K562 (cell line): ENCODE measurements at regions not wholly inside any gene's neighbourhood (a gene's known extent, or its start where the extent isn't known, plus 50 kb on each side); places are given as distances from the start of the nearest gene placed in this dataset.

Source experiments
- ATAC-seq: fragments of 200-7000 bp; cut with Tn5 transposase; 3 replicates; pipeline ENCODE4 v1.9.1; 2020; ENCODE audit warnings: moderate library complexity
- BruUV-seq: library from RNA; stranded (reverse); fragments of 400-500 nt; replicated peaks from 2 replicates; lab custom pipeline; 2021; lab: Mats Ljungman, UMichigan
- CTCF ChIA-PET: fragments of 300-600 bp; formaldehyde crosslinking; extraction: SDS; loops from one replicate; lab custom pipeline; 2021; ENCODE audit warnings: low intra/inter-chr PET ratio; lab: Yijun Ruan, JAX
- POLR2A ChIA-PET: fragments of 300-600, 350-650 bp; sonication (Branson Sonifier 250); formaldehyde crosslinking; extraction: SDS; loops from one replicate; lab custom pipeline; 2021; ENCODE audit warnings: antibody characterized with exemption, inconsistent platforms; lab: Yijun Ruan, JAX
- DNase-seq, 4 experiments: peaks; one replicate each; pipeline versions ENCODE4 v3.0.0 to v3.0.0-alpha.2; 2011 to 2018; ENCODE audit warnings: low spot score in 3 of 4, mixed read lengths in 3 of 4; ENCODE audit errors: extremely low read depth in 1 of 4
- FAIRE-seq: peaks from 2 replicates; lab custom pipeline; 2011; peaks lifted over from hg19 to GRCh38; lab: Jason Lieb, UNC
- H2AFZ ChIP-seq: 2 replicates; pipeline ENCODE4 v1.6.0; 2011; ENCODE audit warnings: low read depth, low read length, control low read depth, inconsistent platforms
- H3K27ac ChIP-seq: fragments of 200-600 bp; 3 replicates; pipeline ENCODE4 v1.8.0; 2011; ENCODE audit warnings: low read depth, mild to moderate bottlenecking, control low read depth, inconsistent platforms, low read length, moderate library complexity, mixed read lengths; ENCODE audit errors: extremely low read depth
- H3K27me3 ChIP-seq, 2 experiments: fragments of 300-600 bp in 1 of 2; 2 replicates in 1 of 2; 3 replicates in 1 of 2; pipeline versions ENCODE4 v1.6.0 to v1.8.0; 2011; ENCODE audit warnings: inconsistent platforms in 2 of 2, low read length in 2 of 2, mild to moderate bottlenecking in 1 of 2, mixed read lengths in 1 of 2, moderate library complexity in 1 of 2; ENCODE audit not compliant: control insufficient read depth in 2 of 2, insufficient read depth in 2 of 2
- H3K36me3 ChIP-seq: fragments of 300-600 bp; 3 replicates; pipeline ENCODE4 v1.8.0; 2011; ENCODE audit warnings: mild to moderate bottlenecking, low read length, inconsistent platforms; ENCODE audit not compliant: control insufficient read depth, insufficient read depth
- H3K4me1 ChIP-seq, 2 experiments: fragments of 200-600 bp in 1 of 2; replicated peaks in 1 of 2; 2 replicates in 1 of 2; 3 replicates in 1 of 2; pipeline versions ENCODE4 v1.5.1 to v1.8.0; 2011; ENCODE audit warnings: inconsistent platforms in 2 of 2, low read length in 2 of 2, mild to moderate bottlenecking in 1 of 2, mixed read lengths in 1 of 2, moderate library complexity in 1 of 2; ENCODE audit not compliant: control insufficient read depth in 2 of 2, insufficient read depth in 2 of 2
- H3K4me2 ChIP-seq: 2 replicates; pipeline ENCODE4 v1.6.1; 2011; ENCODE audit warnings: low read length, control low read depth, inconsistent platforms, mixed read lengths; ENCODE audit not compliant: insufficient read depth
- H3K4me3 ChIP-seq: fragments of 200-600 bp; sonication (generic), shearing (Covaris generic); 2 replicates; pipeline ENCODE4 v1.5.1; 2016; ENCODE audit warnings: control low read depth, inconsistent platforms
- H3K79me2 ChIP-seq: fragments of 200-600 bp; 3 replicates; pipeline ENCODE4 v1.8.0; 2011; ENCODE audit warnings: low read length, inconsistent platforms; ENCODE audit not compliant: control insufficient read depth, insufficient read depth
- H3K9ac ChIP-seq, 2 experiments: 2 replicates each; pipeline versions ENCODE4 v1.6.0 to v1.6.1; 2011; ENCODE audit warnings: low read depth in 2 of 2, low read length in 2 of 2, control low read depth in 1 of 2, inconsistent platforms in 1 of 2, mild to moderate bottlenecking in 1 of 2, mixed read lengths in 1 of 2; ENCODE audit not compliant: insufficient read depth in 1 of 2
- H3K9me1 ChIP-seq: one replicate; pipeline ENCODE4 v1.6.0; 2011; ENCODE audit warnings: inconsistent platforms, mild to moderate bottlenecking, low read length, moderate library complexity; ENCODE audit not compliant: control insufficient read depth, insufficient read depth
- H3K9me3 ChIP-seq: replicated peaks from 2 replicates; pipeline ENCODE4 v1.5.1; 2011; ENCODE audit warnings: low read depth, low read length, inconsistent platforms; ENCODE audit not compliant: control insufficient read depth, insufficient read depth
- H4K20me1 ChIP-seq: replicated peaks from 2 replicates; pipeline ENCODE4 v1.6.1; 2011; ENCODE audit warnings: low read length, inconsistent platforms, mixed read lengths; ENCODE audit not compliant: control insufficient read depth, insufficient read depth
- ADNP ChIP-seq: fragments of 200-800 bp; sonication (Bioruptor generic); IDR thresholded peaks from 2 replicates; pipeline ENCODE4 v1.6.1; 2016; ENCODE audit warnings: missing genetic modification characterization, missing compliant biosample characterization
- BCOR ChIP-seq: fragments of 450-650 bp; IDR thresholded peaks from 2 replicates; pipeline ENCODE4 v1.6.1; 2016
- HOXB6 ChIP-seq: fragments of 250-450 bp; sonication (Bioruptor Pico); IDR thresholded peaks from 2 replicates; pipeline ENCODE4 v1.5.1; 2022; ENCODE audit warnings: mild to moderate bottlenecking, borderline replicate concordance
- MAFG ChIP-seq: fragments of 450-650 bp; conservative IDR thresholded peaks from 2 replicates; pipeline ENCODE4 v1.6.1; 2016; ENCODE audit warnings: missing genetic modification characterization, missing compliant biosample characterization
- PBX2 ChIP-seq, 2 experiments: IDR thresholded peaks in 1 of 2; conservative IDR thresholded peaks in 1 of 2; 2 replicates each; pipeline ENCODE4 v1.6.1; 2016; ENCODE audit warnings: low read depth in 2 of 2, mild to moderate bottlenecking in 1 of 2, missing compliant biosample characterization in 1 of 2, missing genetic modification characterization in 1 of 2, moderate library complexity in 1 of 2
- RBFOX2 ChIP-seq: fragments of 200-400 bp; formaldehyde crosslinking; IDR thresholded peaks from 2 replicates; pipeline ENCODE4 v1.6.1; 2017; ENCODE audit warnings: low read depth, mild to moderate bottlenecking, low read length, moderate library complexity
- SMAD3 ChIP-seq: fragments of 450-650 bp; formaldehyde crosslinking; conservative IDR thresholded peaks from 2 replicates; pipeline ENCODE4 v1.4.0; 2020; ENCODE audit warnings: mild to moderate bottlenecking
- STAT5A ChIP-seq: IDR thresholded peaks from 2 replicates; pipeline ENCODE4 v1.6.1; 2012; ENCODE audit warnings: low read length, inconsistent platforms, borderline replicate concordance
- ZNF175 ChIP-seq: fragments of 200-800 bp; sonication (Bioruptor generic); IDR thresholded peaks from 2 replicates; pipeline ENCODE4 v1.6.1; 2016; ENCODE audit warnings: low read depth, mild to moderate bottlenecking, missing genetic modification characterization, missing compliant biosample characterization
- ZNF444 ChIP-seq: fragments of 250-450 bp; sonication (Bioruptor Pico); IDR thresholded peaks from 2 replicates; pipeline ENCODE4 v1.4.0; 2020; ENCODE audit warnings: mild to moderate bottlenecking, moderate library complexity
- WGBS: fragments of 100-300 bp; shearing (Covaris generic); methylation state at CpG from one replicate; pipeline ENCODE4 v1.1.6; 2016; ENCODE audit warnings: low coverage, mixed read lengths; ENCODE audit not compliant: insufficient coverage; ENCODE audit errors: missing lambda C conversion rate; 5-methylcytosine and 5-hydroxymethylcytosine counted together
- in situ Hi-C: fragments of 300-500 bp; cut with MboI; formaldehyde crosslinking; loops from 4 replicates; pipeline ENCODE4 v1.15.0; 2018; ENCODE audit warnings: inconsistent platforms, mixed read lengths
- intact Hi-C: fragments of 100-400 bp; cut with micrococcal nuclease; formaldehyde crosslinking; loops from 2 replicates; pipeline ENCODE4 v1.14.2; 2022

GRCh38 chr1:69410457-69410850 lies 157.3 kb upstream of the LRRC7 start:
- intact Hi-C loops (no loop called here), in situ Hi-C loops (no loop called here)
- Histone ChIP-seq H3K36me3 (no peaks in the 10 kb centered on the region), H3K4me3 (no peak overlapping the region), H3K27ac (no peak overlapping the region), H3K9me1 (no peaks in the 10 kb centered on the region), H3K4me2 (no peak overlapping the region), H3K9me3 (no peaks in the 10 kb centered on the region), H3K4me1 (no peaks in the 10 kb centered on the region), H3K9ac (no peak overlapping the region)
- no peak for FAIRE-seq
- ChIA-PET CTCF (no interaction called here), POLR2A (no interaction called here)
- no TSS peak for BruUV-seq
- WGBS, result 3% methylated on average over 3 of the region's 3 CpGs
- TF ChIP-seq SMAD3 (no peak), HOXB6 (CRISPR knock-in tag) (no peak), ZNF444 (no peak)
- TF ChIP-seq, all 486 proteins: peak for 0
- DNase-seq (no peak), ATAC-seq (no peak)
- no peaks in the 10 kb centered on the region for H4K20me1 ChIP-seq
- no peak overlapping the region for H2AFZ ChIP-seq
- H3K79me2 ChIP-seq, result no peaks in the 10 kb centered on the region
- no peaks in the 10 kb centered on the region for H3K27me3 ChIP-seq

GRCh38 chr1:69410893-69411292 lies 156.8 kb upstream of the LRRC7 start:
- Histone ChIP-seq H3K27ac (no peak overlapping the region), H3K27me3 (no peaks in the 10 kb centered on the region), H3K9me1 (no peaks in the 10 kb centered on the region), H3K4me1 (no peaks in the 10 kb centered on the region), H2AFZ (no peak overlapping the region), H3K9me3 (no peaks in the 10 kb centered on the region), H3K4me3 (no peak overlapping the region), H3K36me3 (no peaks in the 10 kb centered on the region), H3K4me2 (no peak overlapping the region), H3K9ac (no peak overlapping the region), H4K20me1 (no peaks in the 10 kb centered on the region), H3K79me2 (no peaks in the 10 kb centered on the region)
- FAIRE-seq, result no peak
- no TSS peak for BruUV-seq
- TF ChIP-seq PBX2 (CRISPR knock-in tag; IDR thresholded peaks at IDR 0.05; ENCODE audit: low read depth), result no peak
- no peak for TF ChIP-seq PBX2 (tag; conservative IDR thresholded peaks at IDR 0.05; ENCODE audit: low read depth)
- TF ChIP-seq RBFOX2, result no peak
- TF ChIP-seq STAT5A, result no peak
- TF ChIP-seq BCOR, result no peak
- TF ChIP-seq MAFG (tag), result no peak
- no peak for TF ChIP-seq ADNP (tag)
- TF ChIP-seq ZNF175 (CRISPR knock-in tag), result no peak
- in situ Hi-C loops (no loop called here), intact Hi-C loops (no loop called here)
- no peak for DNase-seq
- 0% methylated on average over 2 of the region's 2 CpGs for WGBS
- CTCF ChIA-PET, result no interaction called here
- ATAC-seq, result no peak
- POLR2A ChIA-PET, result interaction anchor here (0.7 kb wide), 1 partner anchor 182 kb away, joined by 4 read pairs; no protein-coding TSS in a partner anchor
